CD4-positive, alpha-beta T cell (primary cell): ENCODE measurements at regions not wholly inside any gene's neighbourhood (a gene's known extent, or its start where the extent isn't known, plus 50 kb on each side); places are given as distances from the start of the nearest gene placed in this dataset.

ENCODE experiments used
- ATAC-seq: fragments of 200-7000 bp; cut with Tn5 transposase; one replicate; pipeline ENCODE4 v1.10.0; 2022; ENCODE audit warnings: mild to moderate bottlenecking; ENCODE audit not compliant: poor library complexity
- CTCF ChIA-PET: fragments of 350-600 bp; sonication (Branson Sonifier 250); formaldehyde crosslinking; loops from one replicate; lab custom pipeline; 2021; ENCODE audit warnings: antibody characterized with exemption, inconsistent platforms; lab: Charles Lee
- POLR2A ChIA-PET: fragments of 350-600 bp; sonication (Branson Sonifier 250); formaldehyde crosslinking; loops from one replicate; lab custom pipeline; 2021; ENCODE audit warnings: antibody characterized with exemption, inconsistent platforms; lab: Charles Lee
- DNase-seq, 14 experiments: peaks; one replicate each; pipeline ENCODE4 v3.0.0-alpha.2; 2013 to 2020; ENCODE audit warnings: mixed read lengths in 2 of 14
- H3K27ac ChIP-seq, 2 donors: one replicate each; pipeline versions ENCODE4 v1.5.1 to v1.7.0; 2013; ENCODE audit warnings: low read length in 2 of 2, low read depth in 1 of 2, mild to moderate bottlenecking in 1 of 2
- H3K27me3 ChIP-seq, 2 experiments: 1 replicate in 1 of 2; 2 replicates in 1 of 2; pipeline versions ENCODE4 v1.6.1 to v1.7.0; 2013; ENCODE audit warnings: low read length in 2 of 2, control low read depth in 1 of 2, mild to moderate bottlenecking in 1 of 2, moderate library complexity in 1 of 2; ENCODE audit not compliant: insufficient read depth in 2 of 2, control insufficient read depth in 1 of 2
- H3K36me3 ChIP-seq: one replicate; pipeline ENCODE4 v1.6.1; 2013; ENCODE audit warnings: low read length, control low read depth; ENCODE audit not compliant: insufficient read depth
- H3K4me1 ChIP-seq: one replicate; pipeline ENCODE4 v1.6.1; 2013; ENCODE audit warnings: low read length, control low read depth; ENCODE audit not compliant: insufficient read depth
- H3K4me3 ChIP-seq: one replicate; pipeline ENCODE4 v1.5.1; 2013; ENCODE audit warnings: mild to moderate bottlenecking, low read length, moderate library complexity
- H3K9me3 ChIP-seq, 2 experiments: 1 replicate in 1 of 2; 2 replicates in 1 of 2; pipeline versions ENCODE4 v1.6.1 to v1.7.0; 2013; ENCODE audit warnings: low read length in 2 of 2, mild to moderate bottlenecking in 2 of 2, control low read depth in 1 of 2, moderate library complexity in 1 of 2; ENCODE audit not compliant: control insufficient read depth in 1 of 2, insufficient read depth in 1 of 2
- H3K27ac Mint-ChIP-seq: one replicate; pipeline ENCODE4 v1.8.0; 2020; ENCODE audit warnings: mixed read lengths
- H3K27me3 Mint-ChIP-seq: one replicate; pipeline ENCODE4 v1.8.0; 2021; ENCODE audit warnings: mixed read lengths
- H3K36me3 Mint-ChIP-seq: one replicate; pipeline ENCODE4 v1.8.0; 2021; ENCODE audit warnings: low read depth, mixed read lengths
- H3K4me1 Mint-ChIP-seq: one replicate; pipeline ENCODE4 v1.8.0; 2021; ENCODE audit warnings: low read depth, mixed read lengths
- H3K4me3 Mint-ChIP-seq: one replicate; pipeline ENCODE4 v1.8.0; 2020; ENCODE audit warnings: mild to moderate bottlenecking, mixed read lengths
- H3K9me3 Mint-ChIP-seq: one replicate; pipeline ENCODE4 v1.8.0; 2020; ENCODE audit warnings: mixed read lengths
- CTCF ChIP-seq: fragments of 200-600 bp; IDR thresholded peaks from one replicate; pipeline ENCODE4 v1.8.0; 2022; ENCODE audit warnings: antibody characterized with exemption, mild to moderate bottlenecking
- intact Hi-C, 2 experiments: fragments of 100-400 bp; cut with DNase I in 1 of 2; cut with micrococcal nuclease in 1 of 2; formaldehyde crosslinking; loops; one replicate each; pipeline versions ENCODE4 v1.15.1 to v1.9.0; 2023 to 2025; cut with DNase I, micrococcal nuclease

DNA sequence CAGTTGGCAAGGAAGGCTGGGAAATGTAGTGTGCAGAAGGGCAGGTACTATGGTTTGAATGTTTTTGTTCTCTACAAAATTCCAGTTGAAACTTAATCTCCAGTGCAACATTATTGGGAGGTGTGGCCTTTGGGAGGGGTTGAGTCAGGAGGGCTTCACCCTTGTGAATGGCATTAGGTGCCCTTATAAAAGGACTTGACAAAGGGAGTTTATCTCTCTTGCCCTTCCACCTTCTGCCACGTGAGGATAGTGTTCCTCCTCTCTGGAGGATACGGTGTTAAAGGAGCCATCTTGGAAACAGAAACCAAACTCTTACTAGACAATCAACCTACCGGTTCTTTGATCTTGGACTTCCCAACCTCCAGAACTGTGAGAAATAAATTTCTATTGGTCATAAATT is 82.2 kb upstream of the LRFN2 start:
- Histone ChIP-seq H3K27ac (no peak overlapping the region), H3K36me3 (no peaks in the 10 kb centered on the region), H3K4me3 (no peak overlapping the region), H3K27me3 (peaks cover 0 to 4% of the 10 kb centered on the region in 2 experiments), H3K9me3 (peaks cover 14 to 17% of the 10 kb centered on the region in 2 experiments), H3K4me1 (no peaks in the 10 kb centered on the region)
- ChIA-PET POLR2A (no interaction called here), CTCF (no interaction called here)
- H3K27ac Mint-ChIP-seq: no peak overlapping the region
- no peak overlapping the region for H3K4me3 Mint-ChIP-seq
- intact Hi-C loops: no loop called here
- no peaks in the 10 kb centered on the region for H3K4me1 Mint-ChIP-seq
- H3K36me3 Mint-ChIP-seq: no peaks in the 10 kb centered on the region
- DNase-seq: no peak
- no peaks in the 10 kb centered on the region for H3K27me3 Mint-ChIP-seq
- no peak for ATAC-seq
- H3K9me3 Mint-ChIP-seq: peaks cover 3% of the 10 kb centered on the region
- TF ChIP-seq CTCF: no peak

- no peak for TF ChIP-seq CTCF
- H3K27ac ChIP-seq: no peak overlapping the region
- no peaks in the 10 kb centered on the region for H3K27me3 Mint-ChIP-seq
- ATAC-seq (no peak), DNase-seq (no peak)
- H3K36me3 ChIP-seq: no peaks in the 10 kb centered on the region
- no peak overlapping the region for H3K4me3 Mint-ChIP-seq
- no peak overlapping the region for H3K4me3 ChIP-seq
- H3K9me3 ChIP-seq: peaks cover 19 to 28% of the 10 kb centered on the region in 2 experiments
- no peaks in the 10 kb centered on the region for H3K4me1 ChIP-seq
- H3K4me1 Mint-ChIP-seq: no peaks in the 10 kb centered on the region
- peaks cover 6% of the 10 kb centered on the region for H3K9me3 Mint-ChIP-seq
- POLR2A ChIA-PET: no interaction called here
- peaks cover 0 to 6% of the 10 kb centered on the region in 2 experiments for H3K27me3 ChIP-seq
- intact Hi-C loops: no loop called here
- H3K36me3 Mint-ChIP-seq: no peaks in the 10 kb centered on the region
- CTCF ChIA-PET: no interaction called here
- no peak overlapping the region for H3K27ac Mint-ChIP-seq
Measured at GRCh38 chr6:40668203-40668602, 81.0 kb upstream of the LRFN2 start.

GRCh38 chr6:40666530-40666929 is 79.4 kb upstream of the LRFN2 start:
- TF ChIP-seq CTCF: no peak
- H3K4me3 ChIP-seq: no peak overlapping the region
- H3K36me3 ChIP-seq: no peaks in the 10 kb centered on the region
- H3K9me3 Mint-ChIP-seq: peaks cover 6% of the 10 kb centered on the region
- ATAC-seq (no peak), DNase-seq (no peak)
- H3K27ac ChIP-seq: no peak overlapping the region
- no peaks in the 10 kb centered on the region for H3K36me3 Mint-ChIP-seq
- intact Hi-C loops: no loop called here
- H3K27ac Mint-ChIP-seq: no peak overlapping the region
- POLR2A ChIA-PET: no interaction called here
- no peak overlapping the region for H3K4me3 Mint-ChIP-seq
- no peaks in the 10 kb centered on the region for H3K4me1 Mint-ChIP-seq
- CTCF ChIA-PET: no interaction called here
- peaks cover 19 to 36% of the 10 kb centered on the region in 2 experiments for H3K9me3 ChIP-seq
- no peaks in the 10 kb centered on the region for H3K27me3 Mint-ChIP-seq
- H3K4me1 ChIP-seq: no peaks in the 10 kb centered on the region
- peaks cover 0 to 4% of the 10 kb centered on the region in 2 experiments for H3K27me3 ChIP-seq
